NCI-H1092 (cell line): ENCODE measurements at regions not wholly inside any gene's neighbourhood (a gene's known extent, or its start where the extent isn't known, plus 50 kb on each side); places are given as distances from the start of the nearest gene placed in this dataset.
"Not testable (repeated sequence)": the region's sequence is repeated elsewhere in the genome, so short reads cannot be mapped to it uniquely, and the experiment has no call there.

Experiments used
- DNase-seq: peaks from one replicate; lab custom pipeline; 2025; lab: John Stamatoyannopoulos, UW

DNA sequence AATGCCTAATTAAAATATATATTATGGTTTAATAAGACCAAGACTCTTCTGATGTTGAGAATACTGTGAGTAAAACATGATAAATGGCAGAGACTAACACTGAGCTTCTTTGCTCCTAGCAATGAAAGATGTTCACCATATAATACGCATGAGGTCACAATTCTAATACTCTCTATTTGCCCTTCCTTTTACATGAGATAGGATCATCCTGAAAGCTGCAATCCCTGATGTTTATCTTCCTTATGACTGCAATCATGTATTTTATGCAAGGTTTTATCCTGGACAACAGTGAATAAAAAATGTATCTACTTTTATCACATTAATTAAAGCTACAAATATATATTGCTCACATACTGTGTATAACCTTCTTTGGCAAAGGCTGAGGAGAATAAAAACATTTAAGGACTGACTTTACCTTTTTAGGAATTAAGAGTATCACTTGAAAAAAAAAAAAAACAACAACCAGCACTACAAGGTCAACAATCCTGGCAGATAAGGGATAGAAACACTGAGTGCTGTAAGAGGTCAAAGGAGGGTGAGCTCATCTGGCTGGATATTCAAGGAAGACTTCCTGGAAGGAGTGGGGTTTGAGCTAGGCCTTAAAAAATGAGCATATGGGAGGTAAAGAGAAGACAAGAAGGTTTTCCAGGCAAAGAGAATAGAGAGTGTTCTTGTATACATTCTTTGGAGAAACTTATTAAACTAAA, 99.9 kb downstream of the AREG start:
- DNase-seq = no peak

DNA sequence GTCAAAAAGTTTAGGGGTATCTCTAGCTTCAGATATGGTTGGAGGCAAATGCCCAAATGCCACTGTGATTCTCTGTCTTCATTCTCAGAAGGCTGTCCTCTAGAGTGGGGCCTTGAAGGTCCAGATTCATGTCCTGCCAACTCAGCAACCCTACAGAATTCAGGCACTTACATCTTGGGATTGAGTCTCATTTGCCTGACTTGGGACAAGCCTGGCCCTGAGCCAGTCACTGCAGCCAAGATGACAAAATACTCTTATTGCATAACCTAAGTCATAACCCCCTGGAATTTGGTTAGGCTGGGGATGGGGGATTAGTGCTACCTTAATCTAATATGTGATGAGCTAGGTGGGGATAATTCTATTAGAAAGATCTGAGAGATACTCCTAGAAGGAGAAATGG, 100.5 kb downstream of the AREG start:
- DNase-seq = no peak

DNA sequence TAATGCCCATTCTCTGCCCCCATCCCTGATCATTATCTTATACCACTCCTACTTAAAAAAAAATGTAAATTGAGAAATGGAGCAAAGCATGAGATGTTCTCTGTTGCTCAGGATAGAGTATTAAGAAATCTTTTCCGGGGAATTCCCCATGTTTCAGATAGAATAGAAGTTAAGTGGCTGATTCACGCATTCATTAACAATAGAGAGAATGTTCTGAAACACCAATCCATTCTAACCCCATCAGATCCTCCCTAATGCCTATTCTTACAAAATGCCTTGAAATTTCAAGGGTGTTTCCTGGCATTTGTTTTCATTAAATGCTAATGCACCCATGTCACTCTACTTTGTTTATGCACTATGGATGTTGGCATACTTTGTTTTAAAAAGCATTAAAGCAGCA, 101.1 kb downstream of the AREG start:
- DNase-seq = no peak

DNA sequence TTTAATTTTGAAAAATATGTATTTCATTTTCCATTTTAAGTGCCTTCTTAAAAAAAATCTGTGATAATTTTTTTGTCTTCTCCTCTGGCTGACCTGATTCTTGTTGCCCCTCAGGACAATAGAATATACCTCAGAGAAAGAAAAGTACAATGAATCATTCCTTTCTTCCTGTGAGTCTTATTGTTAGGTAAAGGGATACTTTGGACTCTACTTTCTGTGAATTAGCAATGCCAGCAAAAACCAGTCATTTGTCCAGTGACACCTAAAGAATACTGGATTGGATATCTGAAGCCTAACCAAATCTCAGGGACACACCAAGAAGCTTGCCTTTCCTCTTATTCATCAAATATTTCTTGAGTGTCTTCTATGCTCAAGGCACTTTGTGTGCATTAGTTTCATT, 102.1 kb downstream of the AREG start:
- DNase-seq = no peak

DNA sequence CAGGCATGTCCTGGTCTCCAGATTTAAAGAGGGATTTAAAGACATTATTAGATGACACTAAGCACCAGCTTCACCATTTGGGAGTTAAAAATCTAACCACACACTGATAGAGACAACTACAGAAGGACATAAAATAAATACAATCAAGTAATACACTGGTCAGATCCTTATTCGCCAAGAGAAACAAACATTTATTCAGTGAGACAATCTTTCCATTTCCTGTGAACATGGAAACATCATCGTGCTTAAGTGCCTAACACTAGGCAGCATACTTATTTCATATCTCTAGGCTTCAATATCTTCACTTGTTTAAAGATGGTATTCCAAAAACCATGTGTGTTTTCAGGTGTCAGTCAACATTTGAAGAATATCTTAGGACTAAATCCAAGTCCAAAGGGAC, 103.6 kb downstream of the AREG start:
- DNase-seq = no peak

DNA sequence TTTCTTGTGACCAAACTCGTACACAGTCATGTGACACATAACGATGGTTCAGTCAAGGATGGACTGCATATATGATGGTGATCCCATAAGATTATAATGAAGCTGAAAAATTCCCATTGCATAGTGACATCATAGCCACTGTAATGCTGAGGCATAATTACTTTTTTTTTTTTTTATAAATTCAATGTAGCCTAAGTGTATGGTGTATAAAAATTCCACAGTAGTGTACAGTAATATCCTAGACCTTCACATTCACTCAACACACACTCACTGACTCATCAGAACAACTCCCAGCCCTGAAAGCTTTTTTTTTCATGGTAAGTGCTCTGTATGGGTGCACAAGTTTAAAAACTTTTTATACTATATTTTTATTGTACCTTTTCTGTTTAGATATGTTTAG, 105.0 kb downstream of the AREG start:
- no peak for DNase-seq

DNA sequence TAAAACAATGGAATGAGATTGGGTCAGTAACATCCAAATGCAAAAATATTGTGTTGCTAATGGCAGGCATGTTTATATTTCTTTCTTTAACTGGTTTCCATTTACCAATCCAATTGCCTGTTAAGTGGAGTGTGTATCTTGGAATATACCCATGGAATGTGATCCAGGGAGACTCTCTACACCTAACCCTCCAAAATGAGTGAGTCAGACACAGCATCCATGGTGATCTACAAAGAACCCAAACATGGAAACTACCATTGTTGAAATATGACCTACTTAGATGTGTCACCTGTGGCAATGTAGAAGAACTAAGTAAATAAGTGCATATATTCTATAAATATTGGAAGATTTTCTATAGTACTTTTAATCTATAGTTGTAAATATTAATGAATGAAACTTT, 110.3 kb downstream of the AREG start:
- DNase-seq = no peak

DNA sequence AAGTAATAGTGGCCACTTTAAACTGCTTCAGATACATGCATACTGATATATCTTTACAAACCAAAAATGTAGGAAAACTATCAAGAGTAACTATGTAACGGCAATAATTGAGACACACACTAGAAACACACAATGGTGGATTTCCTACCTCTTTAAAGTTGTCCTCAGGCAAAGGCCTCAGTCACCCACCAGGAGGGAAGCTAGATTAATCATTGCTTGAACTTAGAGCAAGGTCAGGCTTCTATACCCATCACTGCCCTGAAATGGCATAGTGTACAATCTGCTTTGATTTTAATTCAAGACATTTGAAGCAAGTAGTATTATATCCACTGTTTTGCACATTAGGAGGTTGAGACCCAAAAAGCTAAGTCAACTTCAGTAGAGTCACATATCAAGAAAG, 110.9 kb downstream of the AREG start:
- DNase-seq = no peak

DNA sequence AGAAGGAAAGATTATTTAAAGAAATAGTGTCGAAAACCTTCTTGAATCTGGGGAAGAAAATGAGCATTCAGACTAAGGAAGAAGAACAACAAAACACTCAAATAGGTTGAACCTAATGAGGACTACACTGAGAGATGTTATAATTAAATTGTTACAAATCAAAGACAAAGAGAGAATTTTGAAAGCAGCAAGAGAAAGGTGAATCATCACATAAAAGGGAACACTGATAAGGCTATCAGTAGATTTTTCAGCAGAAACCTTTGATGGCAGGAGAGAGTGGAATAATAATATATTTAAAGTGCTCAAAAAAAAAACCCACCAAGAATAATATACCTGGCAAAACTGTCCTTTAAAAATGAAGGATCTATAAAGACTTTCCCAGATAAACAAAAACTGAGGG, 114.9 kb downstream of the AREG start:
- DNase-seq = no peak

DNA sequence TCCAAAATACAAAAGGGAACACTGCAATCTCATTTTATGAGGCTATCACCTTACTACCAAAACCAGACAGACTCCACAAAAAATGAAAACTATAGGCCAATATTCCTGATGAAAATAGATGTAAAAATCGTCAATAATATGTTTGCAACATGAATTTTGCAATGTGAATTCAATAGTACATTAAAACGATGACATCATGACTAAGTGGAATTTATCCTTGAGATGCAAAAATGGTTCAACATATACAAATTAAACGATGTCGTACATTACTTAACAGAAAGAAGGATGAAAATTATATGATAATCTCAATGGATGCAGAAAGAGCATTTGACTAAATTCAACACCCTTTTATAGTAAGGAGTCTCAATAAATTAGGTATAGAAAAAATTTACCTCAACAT, 123.0 kb downstream of the AREG start:
- DNase-seq = no peak

DNA sequence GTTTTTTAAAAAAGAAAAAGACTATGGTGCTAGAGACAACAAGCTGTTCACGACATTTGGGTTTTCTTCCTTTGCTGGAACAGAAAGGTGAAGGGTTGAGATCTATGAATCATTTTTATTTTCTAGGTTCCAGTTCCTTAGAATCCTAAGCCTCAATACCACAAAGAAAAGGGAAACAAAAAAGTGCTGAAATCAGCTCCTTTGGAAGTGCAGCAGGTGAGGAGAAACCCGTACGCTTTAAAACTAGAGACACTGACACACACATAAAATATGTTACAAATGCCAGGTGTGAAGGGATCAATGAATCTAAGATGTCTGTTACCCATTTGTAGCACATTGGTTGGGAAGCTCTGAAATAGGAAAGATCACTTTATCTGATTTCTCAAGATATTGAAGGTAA, 125.2 kb downstream of the AREG start:
- DNase-seq = no peak

DNA sequence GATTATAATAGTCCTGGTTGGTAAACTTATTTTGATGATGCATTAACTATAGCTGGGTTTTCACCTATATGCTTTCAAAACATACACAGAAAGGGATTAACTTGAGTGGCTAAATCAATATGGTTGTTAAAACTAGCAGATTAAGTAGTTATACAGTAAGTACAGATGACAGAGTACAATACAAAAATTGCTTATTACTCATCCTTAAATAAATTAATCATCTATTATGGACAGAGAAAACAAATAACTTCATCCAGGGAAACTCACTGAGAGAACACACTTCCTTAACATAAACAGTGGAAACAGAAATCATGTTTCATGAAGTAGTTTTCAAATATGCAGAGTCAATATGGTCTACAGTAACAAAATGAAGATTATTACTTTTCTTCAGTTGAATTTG, 133.4 kb downstream of the AREG start:
- DNase-seq = no peak

DNA sequence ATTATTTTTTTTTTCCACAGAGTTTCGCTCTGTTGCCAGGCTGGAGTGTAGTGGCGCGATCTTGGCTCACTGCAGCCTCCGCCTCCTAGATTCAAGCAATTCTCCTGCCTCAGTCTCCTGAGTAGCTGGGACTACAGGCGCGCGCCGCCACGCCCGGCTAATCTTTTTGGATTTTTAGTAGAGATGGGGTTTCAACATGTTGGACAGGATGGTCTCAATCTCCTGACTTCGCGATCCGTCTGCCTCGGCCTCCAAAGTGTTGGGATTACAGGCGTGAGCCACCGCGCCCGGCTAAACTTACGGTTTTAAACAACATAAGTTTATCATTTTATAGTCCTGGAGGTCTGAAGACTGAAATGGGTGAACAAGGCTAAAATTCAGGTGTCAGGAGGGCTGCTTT, 133.9 kb downstream of the AREG start:
- DNase-seq = not testable (repeated sequence)

DNA sequence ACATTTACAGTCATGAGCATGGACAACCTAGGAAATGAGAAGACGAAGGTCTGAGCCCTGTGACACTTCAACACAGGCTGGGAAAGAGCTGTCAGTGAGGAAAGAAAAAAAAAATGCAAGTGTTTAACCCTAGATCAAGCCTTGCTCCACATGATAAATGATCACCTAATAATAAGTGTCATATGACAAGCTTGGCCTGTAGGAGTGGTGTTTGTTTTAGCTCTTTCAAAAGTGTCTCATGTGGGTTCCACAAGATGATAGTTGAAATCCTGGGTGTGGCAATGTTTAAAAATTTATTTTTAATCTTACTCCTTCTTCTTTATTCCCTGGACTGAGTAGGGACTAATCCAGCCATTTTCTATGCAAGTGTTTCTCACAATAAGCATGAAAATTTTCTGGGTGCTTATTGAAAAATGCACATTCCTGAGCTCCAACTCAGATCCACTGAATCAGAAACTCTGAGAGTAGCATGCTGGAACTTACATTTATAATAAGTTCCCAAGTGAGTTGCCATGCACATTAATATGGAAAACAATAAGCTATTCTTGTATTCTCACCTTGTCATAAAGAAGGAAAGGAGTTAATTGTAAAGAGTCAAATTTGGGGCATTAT, 138.3 kb downstream of the AREG start:
- DNase-seq = no peak

DNA sequence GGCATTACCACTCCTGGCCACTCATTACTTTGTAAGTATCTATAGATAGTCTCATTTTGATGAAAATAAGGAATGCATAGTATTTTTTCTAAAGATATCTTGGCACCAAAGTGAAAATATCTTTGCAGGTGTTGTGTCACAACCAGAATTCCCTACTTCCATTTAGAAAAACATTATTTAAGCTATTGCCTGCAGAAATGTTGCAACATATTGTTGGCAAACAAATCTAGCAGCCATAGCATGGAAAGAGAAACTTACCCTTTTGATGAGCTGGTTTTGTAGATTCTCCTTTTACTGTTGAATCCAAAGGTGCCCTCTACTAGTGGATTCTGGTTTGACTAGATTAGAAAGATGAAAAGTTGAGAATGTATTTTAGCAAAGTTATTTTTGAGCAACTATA, 138.8 kb downstream of the AREG start:
- no peak for DNase-seq

DNA sequence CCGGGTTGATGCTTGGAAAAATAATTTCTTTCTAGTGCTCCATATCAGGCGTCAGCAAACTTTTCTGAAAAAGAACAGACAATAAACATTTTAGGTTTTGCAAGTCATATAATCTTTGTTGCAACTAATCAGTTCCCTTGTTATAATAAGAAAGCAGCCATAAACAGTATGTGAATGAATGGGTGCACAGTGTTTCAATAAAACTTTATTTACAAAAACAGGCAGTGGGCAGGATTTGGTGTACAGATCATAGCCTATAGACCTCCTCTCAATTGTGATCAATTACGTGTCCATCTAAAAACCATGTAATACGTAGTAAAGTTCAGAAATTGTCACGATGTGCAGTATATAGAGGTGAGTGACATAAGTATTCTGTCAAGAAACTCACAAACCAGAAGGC, 143.4 kb downstream of the AREG start:
- no peak for DNase-seq

DNA sequence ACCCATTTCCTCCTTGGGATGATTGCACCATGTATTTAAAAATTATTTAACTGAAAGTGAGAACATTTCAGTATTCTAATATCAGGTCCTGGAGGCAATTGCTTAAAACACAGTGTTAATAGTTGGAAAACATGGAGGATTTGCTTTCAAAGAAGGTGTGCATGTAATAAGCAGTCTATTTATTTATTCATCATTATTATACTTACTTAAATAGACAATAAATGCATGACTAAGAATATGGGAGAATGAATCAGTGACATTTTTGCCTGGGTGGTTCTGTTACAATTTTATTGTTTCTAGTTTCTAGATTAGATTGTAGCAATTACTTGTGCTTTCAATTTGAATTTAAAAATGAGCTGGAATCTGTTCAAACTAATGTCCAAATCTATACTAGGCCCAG, 145.5 kb downstream of the AREG start:
- DNase-seq = no peak

DNA sequence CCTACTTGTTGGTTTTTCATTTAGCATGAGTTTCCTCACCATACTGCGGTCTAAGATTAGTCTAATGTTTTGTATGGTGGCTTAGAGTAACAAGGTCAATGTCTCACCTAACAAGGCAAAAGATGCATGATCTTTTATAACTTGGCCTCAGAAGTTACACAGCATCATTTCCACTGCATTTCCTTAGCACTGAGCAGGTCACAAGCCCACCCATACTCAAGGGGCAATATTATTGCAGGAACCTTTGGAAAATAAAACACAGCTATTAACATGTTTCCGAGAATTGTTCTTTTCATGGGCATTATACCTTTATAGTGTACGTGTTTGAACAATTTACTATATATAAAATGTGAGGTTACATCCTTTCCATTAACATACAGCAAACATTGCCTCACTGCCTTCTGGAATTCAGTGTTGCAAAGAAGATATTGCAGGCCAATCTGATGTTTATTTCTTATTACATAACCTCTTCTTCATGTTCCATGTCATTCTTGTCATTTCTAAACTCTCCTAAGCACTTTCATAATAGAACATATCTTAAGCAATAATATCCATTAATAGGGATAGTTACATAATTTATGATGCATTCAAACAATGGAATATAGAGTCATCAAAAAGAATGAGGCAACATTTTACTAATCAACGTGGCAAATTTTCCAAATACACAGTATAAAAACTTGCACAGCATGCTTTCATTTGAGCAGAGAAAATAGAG, 153.8 kb downstream of the AREG start:
- no peak for DNase-seq

DNA sequence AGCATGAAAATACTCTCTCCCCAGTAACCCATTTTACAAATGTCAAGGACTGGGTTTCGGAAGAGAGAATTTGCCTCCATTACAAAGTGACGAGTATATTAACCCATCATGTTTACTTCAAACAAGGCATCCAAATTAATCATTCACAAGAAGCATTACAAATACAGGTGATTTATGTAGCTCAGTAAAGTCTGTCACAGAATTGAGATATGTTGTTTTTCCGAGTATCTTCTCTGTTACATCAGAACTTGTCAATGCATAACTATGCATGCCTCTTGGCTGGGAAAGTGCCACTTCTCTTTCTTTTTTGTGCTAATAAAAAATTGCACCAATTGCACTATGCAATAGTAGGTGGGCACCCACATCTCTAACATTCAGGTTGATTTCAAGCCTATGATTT, 158.2 kb downstream of the AREG start:
- DNase-seq = no peak

DNA sequence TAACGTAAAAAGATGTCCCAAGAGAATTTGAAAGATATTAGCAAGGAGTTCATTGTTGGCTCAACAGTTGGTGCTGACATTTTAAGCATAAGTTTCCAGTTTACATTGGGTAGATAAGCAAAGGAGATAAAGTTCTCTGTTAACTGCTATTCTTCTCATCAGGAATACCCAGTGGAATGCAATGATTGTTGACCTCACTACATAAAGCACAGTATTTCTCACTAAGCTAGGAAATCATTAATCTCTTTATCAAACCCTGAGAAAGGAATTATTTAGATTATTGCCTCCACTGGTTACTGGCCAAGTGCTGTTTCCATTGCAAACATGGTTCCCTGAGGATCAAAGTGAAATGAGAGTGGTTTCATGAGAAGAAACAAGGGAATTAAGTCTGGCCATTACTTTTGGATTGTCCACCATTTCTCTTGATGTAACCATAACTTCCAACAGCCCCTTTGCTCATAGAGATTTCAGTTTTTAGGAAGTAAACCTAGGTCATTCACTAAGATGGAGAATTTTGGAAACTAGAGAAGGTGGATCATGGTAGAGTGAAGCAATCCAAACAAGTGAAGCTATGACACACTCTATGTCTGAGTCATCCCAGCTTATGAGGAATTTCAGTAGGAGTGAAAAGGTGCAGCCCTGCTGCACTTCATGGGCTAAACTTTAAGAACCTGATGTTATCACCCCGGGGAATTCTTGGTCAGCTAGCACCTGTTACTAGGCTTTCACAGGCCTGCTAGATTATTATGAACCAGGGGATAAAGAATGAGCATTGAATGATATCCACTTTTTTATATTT, 163.4 kb downstream of the AREG start:
- no peak for DNase-seq

DNA sequence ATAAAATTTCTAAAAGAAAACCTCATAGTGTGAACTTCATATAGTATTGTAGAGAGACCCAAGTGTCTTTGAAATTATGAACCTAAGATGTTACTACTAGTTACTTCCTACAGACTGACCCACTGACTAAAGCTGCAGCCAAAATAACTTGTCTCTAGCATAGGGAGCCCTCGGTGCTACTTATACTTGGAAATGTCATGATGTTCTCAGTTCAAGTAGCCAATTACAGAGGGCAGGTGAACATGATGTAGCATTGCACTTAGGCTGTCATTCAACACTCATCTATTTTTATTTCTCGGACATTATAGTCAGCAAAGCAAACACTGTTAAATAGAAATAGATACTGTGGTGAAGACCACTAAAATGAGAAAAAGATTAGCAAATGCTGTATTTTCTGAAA, 165.6 kb downstream of the AREG start:
- no peak for DNase-seq

DNA sequence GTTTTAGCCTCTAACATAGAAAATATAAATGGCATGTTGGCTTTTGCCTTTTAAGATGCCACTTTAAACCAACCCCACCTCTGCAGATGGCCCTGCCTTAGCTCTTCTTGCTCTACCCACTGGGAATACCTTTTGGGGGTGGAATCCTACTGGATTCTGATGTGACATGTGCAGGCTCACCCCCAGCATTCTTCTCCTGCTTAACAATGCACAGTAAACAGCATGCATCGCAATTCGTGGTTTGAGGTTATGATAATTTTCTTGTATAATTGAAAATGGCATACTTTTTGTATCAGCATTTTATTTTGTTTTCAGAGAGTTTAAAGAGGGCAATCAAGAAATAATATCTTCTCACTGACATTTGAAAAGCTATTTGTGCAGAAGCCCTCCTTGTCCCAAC, 167.9 kb downstream of the AREG start:
- DNase-seq = no peak

DNA sequence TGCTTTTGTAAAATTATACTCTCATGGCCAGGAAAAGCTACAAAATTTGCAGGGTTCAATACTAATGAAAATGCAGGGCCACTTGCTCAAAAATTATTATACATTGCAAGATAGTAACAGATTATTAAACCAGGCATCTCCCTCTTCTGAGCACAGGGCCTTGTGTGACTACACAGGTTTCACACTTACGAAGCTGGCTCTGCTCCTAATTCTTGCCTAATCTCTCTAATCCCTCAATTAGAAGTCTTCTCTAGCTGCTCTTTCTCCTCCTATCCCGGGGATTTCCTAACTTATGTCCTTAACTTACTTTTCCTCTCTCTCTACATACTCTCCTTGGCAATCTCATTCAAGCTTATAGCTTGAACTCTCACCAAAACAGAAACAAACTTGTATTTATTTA, 168.3 kb downstream of the AREG start:
- DNase-seq = no peak
